NCI-H69 (cell line): ENCODE measurements at regions not wholly inside any gene's neighbourhood (a gene's known extent, or its start where the extent isn't known, plus 50 kb on each side); places are given as distances from the start of the nearest gene placed in this dataset.
A peak's percentile ranks its signal among the peaks of the same experiment; 100 is the strongest.

Experiments used
- DNase-seq: peaks from one replicate; lab custom pipeline; 2025; lab: John Stamatoyannopoulos, UW

GRCh38 chr9:126262738-126263137 is 63.9 kb upstream of the MVB12B start:
- DNase-seq = no peak

GRCh38 chr9:126270556-126270955 is 56.1 kb upstream of the MVB12B start:
- no peak for DNase-seq

DNA sequence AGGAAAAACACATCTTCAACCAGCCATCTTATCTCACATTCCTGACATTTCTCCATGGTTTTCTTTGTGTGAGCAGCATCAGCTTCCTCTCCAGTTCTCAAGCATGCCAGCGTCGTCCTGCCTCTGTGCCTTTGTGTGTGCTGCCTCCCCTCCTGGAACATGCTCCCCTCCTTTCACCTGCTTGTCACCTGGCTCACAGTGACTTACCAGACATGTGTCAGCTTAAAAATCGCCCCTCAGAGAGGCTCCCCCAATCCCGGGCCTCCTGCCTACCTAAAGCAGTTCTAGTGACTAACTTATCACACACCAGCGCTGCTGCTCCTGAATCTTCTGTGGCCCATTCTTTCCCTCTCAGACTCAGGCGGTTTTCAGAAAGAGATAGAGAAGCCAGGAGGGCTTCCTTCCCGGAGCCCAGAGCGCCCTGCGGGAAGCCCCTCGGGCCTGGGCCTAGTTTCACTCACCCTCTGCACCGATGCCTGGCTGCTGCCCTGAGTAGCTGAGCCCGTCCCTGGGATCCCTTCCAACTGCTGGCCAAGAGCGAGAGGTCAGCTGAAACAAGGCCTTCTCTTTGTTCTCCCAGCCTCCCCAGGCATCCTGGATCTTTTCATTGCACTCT is 51.1 kb upstream of the MVB12B start:
- no peak for DNase-seq

DNA sequence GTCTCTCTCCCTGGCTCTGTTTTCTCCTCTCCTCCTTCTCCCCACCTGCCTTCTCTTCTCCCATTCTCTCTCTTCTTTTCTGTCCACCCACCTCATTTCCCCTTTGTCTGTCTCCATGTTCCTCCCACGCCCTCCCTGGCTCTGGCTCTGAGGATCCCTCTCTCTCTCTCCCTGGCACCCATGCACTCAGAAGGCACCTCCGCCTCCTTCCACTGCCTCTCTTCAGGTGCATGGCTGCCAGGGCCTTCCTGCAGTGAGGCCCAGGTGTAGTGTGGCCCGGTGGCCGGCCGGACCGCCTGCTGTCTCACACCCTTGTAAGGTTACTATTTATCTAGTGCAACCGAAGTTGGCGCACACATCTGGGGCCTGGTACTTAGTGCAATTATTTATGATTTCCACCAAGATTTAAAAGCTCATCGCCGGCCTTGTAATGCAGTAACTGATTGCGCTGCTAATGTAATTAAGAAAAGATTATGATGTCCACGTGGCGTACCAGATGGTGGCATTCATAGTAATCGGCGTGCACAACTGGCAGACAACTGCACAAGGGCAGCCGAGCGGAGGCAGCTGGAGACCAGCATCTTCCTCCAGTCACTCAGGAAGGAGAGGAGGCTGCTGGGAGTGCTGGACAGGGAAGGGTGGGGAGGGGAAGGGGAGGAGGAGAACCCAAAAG is 50.4 kb upstream of the MVB12B start:
- peak; percentile 85 for DNase-seq
